Stimulated activated CD4-positive, alpha-beta T cell treated with anti-CD3 and anti-CD28 coated beads, Interleukin-15, amount 100 ng/mL, for 1 hour (primary cell): ENCODE measurements at regions not wholly inside any gene's neighbourhood (a gene's known extent, or its start where the extent isn't known, plus 50 kb on each side); places are given as distances from the start of the nearest gene placed in this dataset.
"Not testable (repeated sequence)": the region's sequence is repeated elsewhere in the genome, so short reads cannot be mapped to it uniquely, and the experiment has no call there.

Source experiments
- DNase-seq, 2 donors: peaks; one replicate each; pipeline ENCODE4 v3.0.0-alpha.2; 2020; ENCODE audit warnings: low read depth in 1 of 2, low spot score in 1 of 2

- no peak for DNase-seq
These were observed 50.2 kb upstream of the DACT2 start for GRCh38 chr6:168369786-168370185.

DNA sequence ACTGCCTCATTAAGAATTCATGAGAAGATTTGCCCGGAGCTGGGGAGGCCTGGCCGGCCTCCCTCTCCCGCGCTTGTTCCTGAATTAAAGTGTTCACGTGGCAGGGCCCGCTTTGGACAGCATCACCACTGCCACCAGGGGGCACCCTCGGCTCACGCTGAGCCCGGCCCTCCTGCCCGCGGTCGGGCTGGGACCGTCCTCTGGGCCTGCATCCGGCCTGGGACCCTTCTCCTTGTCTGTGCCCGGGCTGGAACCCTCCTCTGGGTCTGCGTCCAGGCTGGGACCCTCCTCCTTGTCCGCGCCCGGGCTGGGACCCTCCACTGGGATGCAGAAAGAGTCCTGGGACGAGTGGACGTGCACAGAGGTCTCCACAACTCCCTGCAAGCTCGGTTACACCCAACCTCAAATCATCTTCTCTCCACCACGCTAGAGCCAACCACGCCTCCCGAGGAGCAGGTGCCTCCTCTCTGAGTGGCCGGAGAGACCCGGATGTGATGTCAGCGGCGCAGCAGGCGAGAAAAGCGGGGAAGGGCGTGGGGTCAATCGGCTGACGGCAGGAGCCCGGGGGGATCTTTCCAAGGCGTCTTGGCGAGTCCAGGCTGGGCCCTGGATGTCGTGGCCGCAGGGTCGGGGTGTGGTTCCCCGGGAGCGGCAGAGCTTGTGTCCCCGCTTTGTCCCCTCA, 50.9 kb upstream of the DACT2 start:
- peak; percentile 18 to 41 for DNase-seq

- no peak for DNase-seq
These were observed 51.6 kb upstream of the DACT2 start for GRCh38 chr6:168371185-168371584.

GRCh38 chr6:168371618-168371980, 52.0 kb upstream of the DACT2 start:
- no peak for DNase-seq

DNA sequence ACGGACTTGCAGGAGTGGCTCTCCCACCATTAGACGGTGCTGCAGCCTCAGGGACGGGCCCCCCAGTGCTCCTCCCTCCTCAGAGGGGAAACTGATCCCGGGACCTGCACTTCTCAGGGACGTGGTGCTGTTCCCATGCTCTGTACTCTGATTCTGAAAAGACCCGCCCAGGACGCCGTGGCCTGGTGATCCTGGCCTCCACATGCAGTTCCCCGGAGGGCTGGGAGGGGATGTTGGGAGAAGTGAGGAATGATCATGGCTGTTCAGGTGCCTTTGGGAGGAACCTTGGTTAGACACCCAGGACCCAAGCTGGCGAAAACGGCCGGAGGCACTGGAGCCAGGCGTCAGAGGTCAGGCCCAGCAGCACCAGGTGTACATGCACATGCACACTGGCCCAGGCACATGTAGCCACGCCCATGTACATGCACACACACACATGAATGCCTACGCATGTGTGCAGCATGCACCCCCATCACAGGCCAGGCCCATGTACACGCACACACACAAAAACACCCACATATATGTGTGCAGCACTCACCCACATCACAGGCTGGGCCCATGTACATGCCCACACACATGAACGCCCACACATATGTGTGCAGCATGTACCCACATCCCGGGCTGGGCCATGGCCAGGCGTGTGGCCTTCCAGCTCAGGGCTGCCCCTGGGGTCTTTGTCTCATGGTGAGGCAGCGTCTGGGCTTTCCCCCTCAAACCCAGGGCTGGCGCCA, 52.6 kb upstream of the DACT2 start:
- DNase-seq, result no peak

DNA sequence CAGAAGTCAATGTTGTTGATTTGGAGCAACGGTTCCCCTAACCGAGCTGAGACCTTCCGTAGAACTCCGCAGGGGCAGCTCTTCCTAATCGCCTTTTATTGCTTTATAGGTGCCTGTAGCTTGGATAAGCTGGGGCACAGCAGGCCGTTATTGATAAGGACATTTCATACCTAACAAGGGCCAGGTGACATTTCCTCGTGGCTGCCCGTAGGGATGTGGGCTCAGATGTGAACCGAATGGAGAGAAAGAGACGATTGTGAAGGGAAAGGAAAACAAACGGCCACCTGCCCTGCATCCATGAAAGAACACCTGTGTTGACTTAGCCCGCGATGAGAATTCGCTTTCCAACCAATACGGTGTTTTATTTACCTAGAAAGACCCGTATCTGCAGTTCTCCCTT, 53.3 kb upstream of the DACT2 start:
- no peak for DNase-seq

DNA sequence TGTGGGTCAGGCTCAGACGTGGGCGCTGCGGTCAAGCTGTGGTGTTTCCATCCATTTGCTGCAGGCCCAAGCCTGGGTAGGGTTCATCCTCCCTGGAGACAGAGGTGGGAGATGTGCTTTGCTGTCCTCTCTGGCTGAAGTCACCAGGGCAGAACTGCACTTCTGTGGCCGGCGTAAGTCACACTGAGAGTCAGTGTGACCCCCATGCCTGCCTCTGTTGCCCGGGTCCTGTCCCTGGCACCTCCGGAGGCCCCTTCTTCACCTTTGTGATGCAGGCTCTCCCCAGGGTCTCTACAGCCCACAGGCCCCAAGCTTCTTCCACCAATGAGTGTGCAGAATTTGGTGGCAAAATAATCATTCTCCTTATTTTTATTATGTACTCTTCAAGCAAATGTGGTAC, 53.8 kb upstream of the DACT2 start:
- no peak for DNase-seq

- DNase-seq, result no peak
These were observed 54.5 kb upstream of the DACT2 start for GRCh38 chr6:168374051-168374502.

GRCh38 chr6:168374541-168375071, 55.0 kb upstream of the DACT2 start:
- no peak for DNase-seq

DNA sequence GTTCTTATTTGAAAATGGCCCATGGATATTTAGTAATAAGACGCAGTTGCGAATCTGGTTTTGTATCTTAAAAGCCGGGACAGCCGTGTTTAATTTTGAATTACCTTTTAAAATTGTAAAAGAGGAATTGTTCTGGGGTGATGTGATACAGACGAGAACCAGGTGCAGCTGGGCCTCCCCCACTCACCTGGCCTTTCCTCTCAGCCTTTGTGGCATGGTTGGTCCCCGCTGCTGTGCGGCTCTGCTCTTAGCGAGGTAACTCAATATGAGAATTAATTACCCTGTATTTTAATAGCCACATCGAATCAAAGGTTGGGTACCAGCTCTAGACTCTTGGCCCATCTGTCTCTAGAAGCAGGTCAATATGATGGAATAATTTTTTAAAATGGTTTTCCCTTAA, 56.5 kb upstream of the DACT2 start:
- no peak for DNase-seq

- DNase-seq, result no peak
These were observed 57.4 kb upstream of the DACT2 start for GRCh38 chr6:168376811-168377483.

GRCh38 chr6:168377484-168377855, 57.9 kb upstream of the DACT2 start:
- DNase-seq, result no peak

DNA sequence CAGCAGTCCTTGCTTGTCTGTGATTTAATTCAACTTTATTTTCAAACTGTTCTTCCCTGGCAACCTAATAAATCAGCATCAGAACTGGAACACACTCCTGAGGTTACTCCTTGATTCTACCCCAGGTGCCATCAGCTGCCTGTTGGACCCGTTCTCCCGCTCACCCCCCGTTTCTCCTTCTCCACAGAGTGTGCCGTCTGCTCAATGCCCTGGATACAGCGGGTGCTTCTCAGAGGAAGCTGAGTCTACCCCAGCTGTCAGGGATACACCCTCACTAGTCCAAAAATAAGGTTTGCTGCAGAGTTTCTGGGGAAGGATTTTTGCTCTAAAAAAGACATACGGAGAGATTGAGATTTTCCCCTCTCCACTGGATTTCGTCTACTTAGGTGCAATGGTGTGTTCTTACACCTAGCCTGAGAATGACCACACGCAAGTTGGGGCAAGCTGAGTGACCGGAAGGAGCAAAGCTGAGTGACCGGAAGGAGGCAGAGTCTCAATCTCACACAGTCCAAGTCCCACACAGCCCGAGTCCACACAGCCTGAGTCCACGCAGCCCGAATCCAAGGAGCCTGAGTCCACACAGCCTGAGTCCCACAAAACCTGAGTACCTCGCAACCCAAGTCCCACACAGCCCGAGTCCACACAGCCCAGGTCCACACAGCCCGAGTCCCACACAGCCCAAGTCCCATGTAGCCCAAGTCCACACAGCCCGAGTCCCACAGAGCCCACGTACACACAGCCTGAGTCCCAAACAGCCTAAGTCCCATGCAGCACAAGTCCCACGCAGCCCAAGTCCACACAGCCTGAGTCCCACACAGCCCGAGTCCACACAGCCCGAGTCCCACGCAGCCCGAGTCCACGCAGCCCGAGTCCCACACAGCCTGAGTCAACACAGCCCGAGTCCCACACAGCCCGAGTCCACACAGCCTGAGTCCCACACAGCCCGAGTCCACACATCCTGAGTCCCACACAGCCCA, 58.6 kb upstream of the DACT2 start:
- no peak for DNase-seq

DNA sequence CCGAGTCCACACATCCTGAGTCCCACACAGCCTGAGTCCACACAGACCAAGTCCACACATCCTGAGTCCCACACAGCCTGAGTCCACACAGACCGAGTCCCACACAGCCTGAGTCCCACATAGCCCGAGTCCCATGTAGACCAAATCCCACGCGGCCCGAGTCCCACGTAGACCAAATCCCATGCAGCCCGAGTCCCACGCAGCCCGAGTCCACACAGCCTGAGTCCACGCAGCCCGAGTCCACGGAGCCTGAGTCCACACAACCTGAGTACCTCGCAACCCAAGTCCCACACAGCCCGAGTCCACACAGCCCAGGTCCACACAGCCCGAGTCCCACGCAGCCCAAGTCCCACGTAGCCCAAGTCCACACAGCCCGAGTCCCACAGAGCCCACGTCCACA, 60.0 kb upstream of the DACT2 start:
- not testable (repeated sequence) for DNase-seq

DNA sequence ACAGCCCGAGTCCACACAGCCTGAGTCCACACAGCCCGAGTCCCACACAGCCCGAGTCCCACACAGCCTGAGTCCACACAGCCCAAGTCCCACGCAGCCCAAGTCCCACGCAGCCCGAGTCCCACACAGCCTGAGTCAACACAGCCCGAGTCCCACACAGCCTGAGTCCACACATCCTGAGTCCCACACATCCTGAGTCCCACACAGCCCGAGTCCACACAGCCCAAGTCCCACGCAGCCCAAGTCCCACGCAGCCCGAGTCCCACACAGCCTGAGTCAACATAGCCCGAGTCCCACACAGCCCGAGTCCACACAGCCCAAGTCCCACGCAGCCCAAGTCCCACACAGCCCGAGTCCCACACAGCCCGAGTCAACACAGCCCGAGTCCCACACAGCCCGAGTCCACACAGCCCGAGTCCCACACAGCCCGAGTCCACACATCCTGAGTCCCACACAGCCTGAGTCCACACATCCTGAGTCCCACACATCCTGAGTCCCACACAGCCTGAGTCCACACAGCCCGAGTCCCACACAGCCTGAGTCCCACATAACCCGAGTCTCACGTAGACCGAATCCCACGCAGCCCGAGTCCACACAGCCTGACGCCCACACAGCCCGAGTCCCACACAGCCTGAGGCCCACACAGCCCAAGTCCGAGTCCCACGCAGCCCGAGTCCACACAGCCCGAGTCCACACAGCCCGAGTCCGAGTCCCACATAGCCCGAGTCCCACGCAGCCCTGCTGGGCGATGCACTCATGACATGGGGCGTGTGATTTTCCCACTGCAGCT, 60.6 kb upstream of the SMOC2 start:
- not testable (repeated sequence) for DNase-seq

DNA sequence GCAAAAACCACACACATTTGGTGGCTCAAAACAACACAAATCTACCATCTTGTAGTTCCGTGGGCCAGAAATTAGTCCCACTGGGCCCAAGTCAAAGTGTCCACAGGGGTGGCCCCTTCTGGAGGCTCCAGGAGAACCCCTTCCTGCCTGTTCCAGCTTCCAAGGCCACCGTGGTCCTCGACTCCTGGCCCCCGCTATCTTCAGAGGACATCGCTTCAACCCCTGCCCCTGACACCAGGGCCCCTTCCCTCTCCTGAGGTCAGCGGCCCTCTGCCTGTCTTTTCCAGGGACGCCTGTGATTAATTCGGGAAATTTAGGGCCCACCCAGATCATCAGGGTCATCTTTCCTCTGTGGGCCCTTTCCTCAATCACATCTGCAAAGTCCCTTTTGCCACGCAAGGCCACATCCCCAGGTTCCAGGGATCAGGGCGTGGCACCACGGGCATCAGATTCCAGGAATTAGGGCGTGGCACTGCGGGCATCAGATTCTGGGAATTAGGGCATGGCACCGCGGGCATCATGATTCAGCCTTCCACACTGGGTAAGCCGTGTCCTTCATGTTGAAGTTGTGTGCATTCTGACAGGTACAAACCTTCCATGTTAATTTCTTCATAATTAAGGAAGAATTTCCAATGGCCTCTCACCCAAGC, 59.9 kb upstream of the SMOC2 start:
- DNase-seq, result no peak

DNA sequence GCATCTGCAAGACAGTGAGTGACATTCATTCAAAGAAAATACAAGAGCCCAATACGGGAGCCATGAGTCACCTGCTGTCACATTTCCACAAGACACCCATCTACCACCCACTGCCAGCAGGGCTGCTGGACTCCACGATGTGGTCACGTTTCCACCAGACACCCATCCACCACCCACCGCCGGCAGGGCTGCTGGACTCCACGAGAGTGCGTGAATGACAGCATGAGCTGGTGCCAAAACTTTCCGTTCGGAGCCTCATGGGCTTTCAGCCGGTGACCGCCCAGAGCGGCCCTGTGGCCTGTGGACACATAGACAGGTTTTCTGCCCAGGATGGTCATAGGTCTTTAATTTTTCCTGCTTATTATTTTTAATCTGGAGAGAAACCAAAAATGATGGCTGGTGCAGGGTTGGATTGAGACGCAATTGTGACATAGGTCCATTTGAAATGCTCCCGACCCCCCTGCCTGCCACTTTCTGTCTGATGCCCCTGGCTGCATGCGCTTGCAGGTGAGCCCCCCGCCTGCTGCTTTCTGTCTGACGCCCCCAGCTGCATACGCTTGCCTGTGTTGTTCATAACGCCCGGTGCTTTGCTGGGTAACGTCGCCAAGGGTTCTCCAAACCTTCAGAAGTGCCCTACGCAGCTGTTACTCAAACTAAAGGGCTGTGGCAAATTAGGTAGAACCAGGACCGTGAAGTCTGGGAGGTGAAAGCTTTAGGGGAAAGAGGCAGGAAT, 59.1 kb upstream of the SMOC2 start:
- DNase-seq, result no peak

- no peak for DNase-seq
These were observed 57.7 kb upstream of the SMOC2 start for GRCh38 chr6:168383062-168383854.
